Chondrocyte (in vitro differentiated cells): ENCODE measurements at regions not wholly inside any gene's neighbourhood (a gene's known extent, or its start where the extent isn't known, plus 50 kb on each side); places are given as distances from the start of the nearest gene placed in this dataset.
A peak's percentile ranks its signal among the peaks of the same experiment; 100 is the strongest.

ENCODE experiments used
- DNase-seq: peaks from one replicate; pipeline ENCODE4 v3.0.0; 2021; ENCODE audit warnings: mixed read lengths, low spot score
- H3K27ac Mint-ChIP-seq: one replicate; pipeline ENCODE4 v1.8.0; 2021; ENCODE audit warnings: mild to moderate bottlenecking, moderate library complexity, mixed read lengths; ENCODE audit not compliant: unreplicated experiment
- H3K27me3 Mint-ChIP-seq: 2 replicates; pipeline ENCODE4 v1.8.0; 2021; ENCODE audit warnings: low read depth, mixed read lengths
- H3K36me3 Mint-ChIP-seq: 2 replicates; pipeline ENCODE4 v1.8.0; 2021; ENCODE audit warnings: low read depth, mixed read lengths
- H3K4me1 Mint-ChIP-seq: 2 replicates; pipeline ENCODE4 v1.8.0; 2021; ENCODE audit warnings: low read depth, mild to moderate bottlenecking, mixed read lengths
- H3K4me3 Mint-ChIP-seq: one replicate; pipeline ENCODE4 v1.8.0; 2021; ENCODE audit warnings: mild to moderate bottlenecking, moderate library complexity, mixed read lengths; ENCODE audit not compliant: unreplicated experiment
- H3K9me3 Mint-ChIP-seq: 2 replicates; pipeline ENCODE4 v1.8.0; 2021; ENCODE audit warnings: low read depth, mixed read lengths
- TF ChIP-seq, protein P1 (sequence below): fragments of 200-600 bp; sonication (generic); IDR thresholded peaks from 2 replicates; pipeline ENCODE4 v1.5.0; 2021; ENCODE audit warnings: antibody characterized with exemption, mild to moderate bottlenecking, moderate library complexity

GRCh38 chr13:30037306-30037705, 186.9 kb upstream of the UBL3 start:
- Mint-ChIP-seq H3K9me3 (no peaks in the 10 kb centered on the region), H3K36me3 (no peaks in the 10 kb centered on the region), H3K27ac (no peak overlapping the region), H3K4me1 (peaks cover 21% of the 10 kb centered on the region), H3K4me3 (no peak overlapping the region), H3K27me3 (peaks cover 2% of the 10 kb centered on the region)
- TF ChIP-seq, protein P1, sequence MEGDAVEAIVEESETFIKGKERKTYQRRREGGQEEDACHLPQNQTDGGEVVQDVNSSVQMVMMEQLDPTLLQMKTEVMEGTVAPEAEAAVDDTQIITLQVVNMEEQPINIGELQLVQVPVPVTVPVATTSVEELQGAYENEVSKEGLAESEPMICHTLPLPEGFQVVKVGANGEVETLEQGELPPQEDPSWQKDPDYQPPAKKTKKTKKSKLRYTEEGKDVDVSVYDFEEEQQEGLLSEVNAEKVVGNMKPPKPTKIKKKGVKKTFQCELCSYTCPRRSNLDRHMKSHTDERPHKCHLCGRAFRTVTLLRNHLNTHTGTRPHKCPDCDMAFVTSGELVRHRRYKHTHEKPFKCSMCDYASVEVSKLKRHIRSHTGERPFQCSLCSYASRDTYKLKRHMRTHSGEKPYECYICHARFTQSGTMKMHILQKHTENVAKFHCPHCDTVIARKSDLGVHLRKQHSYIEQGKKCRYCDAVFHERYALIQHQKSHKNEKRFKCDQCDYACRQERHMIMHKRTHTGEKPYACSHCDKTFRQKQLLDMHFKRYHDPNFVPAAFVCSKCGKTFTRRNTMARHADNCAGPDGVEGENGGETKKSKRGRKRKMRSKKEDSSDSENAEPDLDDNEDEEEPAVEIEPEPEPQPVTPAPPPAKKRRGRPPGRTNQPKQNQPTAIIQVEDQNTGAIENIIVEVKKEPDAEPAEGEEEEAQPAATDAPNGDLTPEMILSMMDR, result no peak
- DNase-seq, result no peak

DNA sequence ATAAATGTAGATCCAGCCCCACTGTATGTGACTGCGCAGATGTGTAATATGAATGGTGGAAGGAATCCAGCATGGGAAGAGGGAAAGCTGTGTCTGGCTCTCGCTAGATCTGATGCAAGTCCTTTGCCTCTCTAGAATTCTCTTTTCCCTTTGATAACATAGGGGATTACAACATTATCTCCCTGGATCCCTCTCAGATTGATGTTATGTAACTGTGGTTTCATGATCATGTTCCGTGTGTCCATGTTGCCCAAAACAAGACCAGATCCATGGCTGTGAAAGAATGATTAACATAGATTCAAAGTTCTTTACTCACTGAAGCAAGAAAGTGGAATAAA, 184.0 kb upstream of the UBL3 start:
- Mint-ChIP-seq H3K4me1 (peaks cover 21% of the 10 kb centered on the region), H3K4me3 (no peak overlapping the region), H3K36me3 (no peaks in the 10 kb centered on the region), H3K27ac (no peak overlapping the region), H3K9me3 (no peaks in the 10 kb centered on the region), H3K27me3 (peaks cover 2% of the 10 kb centered on the region)
- no peak for DNase-seq
- TF ChIP-seq, protein P1, result no peak

DNA sequence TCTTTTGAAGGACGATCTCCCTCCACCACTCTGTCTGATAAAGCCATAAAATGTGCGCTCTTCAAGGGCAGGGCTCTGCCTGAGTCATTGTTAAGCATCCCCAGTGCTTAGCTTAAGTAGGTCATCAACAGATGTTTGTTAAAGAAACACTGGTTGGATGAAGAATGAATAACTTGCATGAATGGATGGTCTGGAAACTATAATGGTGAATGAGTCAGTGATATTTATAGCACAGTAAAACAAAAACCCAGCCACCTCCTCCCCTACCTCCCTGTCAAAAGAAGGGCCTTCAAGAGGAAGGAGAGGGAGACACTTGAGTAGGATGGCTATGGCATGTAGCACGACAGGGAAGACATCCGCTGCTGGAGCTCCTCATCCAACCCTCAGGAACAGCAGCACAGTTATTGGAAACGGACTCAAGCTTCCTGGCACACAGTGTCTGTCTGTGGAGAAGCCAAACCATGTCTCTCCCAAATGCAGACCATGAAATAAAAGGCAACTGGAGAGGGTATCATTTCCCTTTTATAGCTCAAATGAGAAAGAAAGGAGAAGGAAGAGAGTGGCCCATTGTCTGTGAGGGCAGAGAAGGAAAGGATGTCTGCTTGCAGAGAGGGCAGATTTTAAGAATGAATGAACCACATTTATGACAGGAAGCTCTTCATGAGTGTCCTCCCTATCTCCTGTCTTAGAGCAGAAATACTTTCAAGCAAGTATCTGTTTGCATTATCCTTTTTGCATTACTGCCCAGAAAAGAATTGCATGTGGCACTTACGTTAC, 183.5 kb upstream of the UBL3 start:
- H3K27ac Mint-ChIP-seq, result peak overlapping the region; percentile 46
- peaks cover 21% of the 10 kb centered on the region for H3K4me1 Mint-ChIP-seq
- TF ChIP-seq, protein P1, result no peak
- H3K27me3 Mint-ChIP-seq, result peaks cover 2% of the 10 kb centered on the region
- no peaks in the 10 kb centered on the region for H3K36me3 Mint-ChIP-seq
- no peak for DNase-seq
- H3K4me3 Mint-ChIP-seq, result no peak overlapping the region
- H3K9me3 Mint-ChIP-seq, result no peaks in the 10 kb centered on the region

GRCh38 chr13:30032263-30032662, 181.8 kb upstream of the UBL3 start:
- peaks cover 24% of the 10 kb centered on the region for H3K4me1 Mint-ChIP-seq
- DNase-seq, result no peak
- H3K36me3 Mint-ChIP-seq, result no peaks in the 10 kb centered on the region
- no peak overlapping the region for H3K27ac Mint-ChIP-seq
- H3K4me3 Mint-ChIP-seq, result no peak overlapping the region
- H3K27me3 Mint-ChIP-seq, result no peaks in the 10 kb centered on the region
- TF ChIP-seq, protein P1, result no peak
- H3K9me3 Mint-ChIP-seq, result no peaks in the 10 kb centered on the region

DNA sequence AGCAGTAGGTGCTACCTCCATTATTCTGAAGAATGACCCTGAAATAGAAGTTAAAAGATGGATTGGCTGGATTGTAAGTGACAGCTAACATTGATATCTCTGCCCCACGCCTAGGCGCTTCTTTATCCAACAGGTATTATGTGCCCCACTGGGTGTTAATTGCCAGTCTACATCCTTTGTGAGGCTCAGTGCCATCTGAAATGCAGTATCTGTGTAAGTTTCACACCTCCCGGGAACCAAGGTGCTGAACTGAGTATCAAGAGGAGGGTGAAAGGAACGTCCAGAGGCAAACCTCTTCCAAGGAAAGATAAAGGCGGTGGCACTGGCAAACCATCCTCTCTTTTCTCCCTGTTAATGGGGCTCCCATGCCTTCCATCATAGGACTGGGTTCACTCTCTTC, 181.1 kb upstream of the UBL3 start:
- DNase-seq, result no peak
- H3K4me1 Mint-ChIP-seq, result peaks cover 24% of the 10 kb centered on the region
- H3K27ac Mint-ChIP-seq, result no peak overlapping the region
- H3K27me3 Mint-ChIP-seq, result no peaks in the 10 kb centered on the region
- H3K4me3 Mint-ChIP-seq, result no peak overlapping the region
- TF ChIP-seq, protein P1, result no peak
- H3K36me3 Mint-ChIP-seq, result no peaks in the 10 kb centered on the region
- H3K9me3 Mint-ChIP-seq, result no peaks in the 10 kb centered on the region
